ENCODE measurements at regions not wholly inside any gene's neighbourhood (a gene's known extent, or its start where the extent isn't known, plus 50 kb on each side); places are given as distances from the start of the nearest gene placed in this dataset.

DNA sequence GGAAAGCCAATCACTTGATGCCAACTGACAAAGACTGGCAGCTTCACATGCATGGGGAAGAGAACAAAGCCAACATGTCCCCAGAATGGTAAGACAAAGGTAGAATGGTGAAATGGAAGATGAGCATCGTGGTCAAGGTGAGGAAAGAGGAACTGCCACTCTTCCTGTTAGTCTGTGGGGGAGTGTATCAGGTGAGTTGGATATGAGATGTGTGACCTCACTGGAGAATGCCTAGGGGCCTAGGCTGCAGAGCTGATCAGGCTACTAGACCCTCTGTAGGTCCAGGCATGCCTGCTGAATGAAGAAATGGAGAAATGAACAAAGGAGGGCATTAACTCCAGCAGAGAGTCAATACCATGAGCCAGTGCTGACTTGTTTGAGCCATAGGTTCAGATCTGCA, 112.4 kb upstream of the SLC1A3 start:
- H3K4me3 ChIP-seq (ENCODE audit: low read length), result no peak overlapping the region
- H3K4me1 ChIP-seq (ENCODE audit: control insufficient read depth, low read length), result no peaks in the 10 kb centered on the region; the same call in 1 of the 2 replicates
- no peaks in the 10 kb centered on the region for H3K79me2 ChIP-seq (ENCODE audit: control insufficient read depth, low read length)
- H3K4me2 ChIP-seq (ENCODE audit: low read length), result no peak overlapping the region
- no peaks in the 10 kb centered on the region for H3K9me3 ChIP-seq (ENCODE audit: control insufficient read depth, insufficient read depth, low read length)
- H3F3A ChIP-seq (ENCODE audit: control insufficient read depth, insufficient read depth), result no peaks in the 10 kb centered on the region
- TF ChIP-seq EZH2phosphoT487 (IDR thresholded peaks at IDR 0.05; ENCODE audit: borderline replicate concordance, low read length), result no peak
- TF ChIP-seq, protein P1, sequence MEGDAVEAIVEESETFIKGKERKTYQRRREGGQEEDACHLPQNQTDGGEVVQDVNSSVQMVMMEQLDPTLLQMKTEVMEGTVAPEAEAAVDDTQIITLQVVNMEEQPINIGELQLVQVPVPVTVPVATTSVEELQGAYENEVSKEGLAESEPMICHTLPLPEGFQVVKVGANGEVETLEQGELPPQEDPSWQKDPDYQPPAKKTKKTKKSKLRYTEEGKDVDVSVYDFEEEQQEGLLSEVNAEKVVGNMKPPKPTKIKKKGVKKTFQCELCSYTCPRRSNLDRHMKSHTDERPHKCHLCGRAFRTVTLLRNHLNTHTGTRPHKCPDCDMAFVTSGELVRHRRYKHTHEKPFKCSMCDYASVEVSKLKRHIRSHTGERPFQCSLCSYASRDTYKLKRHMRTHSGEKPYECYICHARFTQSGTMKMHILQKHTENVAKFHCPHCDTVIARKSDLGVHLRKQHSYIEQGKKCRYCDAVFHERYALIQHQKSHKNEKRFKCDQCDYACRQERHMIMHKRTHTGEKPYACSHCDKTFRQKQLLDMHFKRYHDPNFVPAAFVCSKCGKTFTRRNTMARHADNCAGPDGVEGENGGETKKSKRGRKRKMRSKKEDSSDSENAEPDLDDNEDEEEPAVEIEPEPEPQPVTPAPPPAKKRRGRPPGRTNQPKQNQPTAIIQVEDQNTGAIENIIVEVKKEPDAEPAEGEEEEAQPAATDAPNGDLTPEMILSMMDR (IDR thresholded peaks at IDR 0.05; ENCODE audit: low read depth, low read length, poor library complexity, severe bottlenecking), result no peak
- H4K20me1 ChIP-seq (ENCODE audit: control insufficient read depth, insufficient read depth, low read depth, low read length), result no peaks in the 10 kb centered on the region
- no peak overlapping the region for H3K27ac ChIP-seq (ENCODE audit: low read depth, low read length)
- H3K9me2 ChIP-seq (replicated peaks; ENCODE audit: control insufficient read depth, low read length), result no peaks in the 10 kb centered on the region
- no peaks in the 10 kb centered on the region for H3K36me3 ChIP-seq (ENCODE audit: control insufficient read depth, low read length)
- no peaks in the 10 kb centered on the region for H3K27me3 ChIP-seq (ENCODE audit: control insufficient read depth, low read length)

DNA sequence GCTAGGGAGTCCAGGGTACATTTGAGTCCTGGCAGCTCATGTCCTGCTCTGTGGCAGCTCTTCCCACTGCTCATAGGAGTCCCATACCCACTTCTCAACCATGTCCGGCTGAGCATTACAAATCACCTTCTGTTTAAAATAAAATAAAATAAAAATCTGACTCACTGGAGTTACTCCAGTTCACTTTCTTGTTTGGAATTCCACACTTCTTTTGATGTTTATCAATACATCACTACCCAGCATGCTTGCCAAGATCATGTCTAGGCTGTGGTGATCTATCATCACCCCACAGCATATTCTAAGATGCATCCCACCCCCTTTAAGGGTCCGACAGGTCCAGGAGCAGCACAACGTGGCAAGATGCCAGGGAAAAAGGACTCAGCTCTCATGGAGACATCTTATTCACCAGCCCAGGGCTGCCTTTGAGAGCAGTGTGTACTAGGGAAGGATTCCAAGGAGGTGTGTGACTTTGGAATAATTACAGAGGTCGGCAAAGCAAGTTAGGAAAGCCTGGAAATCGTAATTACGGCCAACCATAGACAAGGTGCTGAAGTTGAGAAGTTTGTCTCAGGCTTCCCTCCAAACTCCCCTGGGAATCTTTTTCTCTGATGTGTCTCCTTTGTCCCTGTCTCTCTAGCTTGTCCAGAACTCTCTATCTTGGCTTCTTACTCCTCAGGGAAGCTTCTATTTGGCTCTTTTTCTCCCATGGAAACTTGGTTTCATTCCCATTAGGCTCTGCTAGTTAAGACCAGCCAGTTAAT, 111.4 kb upstream of the SLC1A3 start:
- Histone ChIP-seq H3K9me3 (ENCODE audit: control insufficient read depth, insufficient read depth, low read length) (no peaks in the 10 kb centered on the region), H3K4me2 (ENCODE audit: low read length) (no peak overlapping the region), H4K20me1 (ENCODE audit: control insufficient read depth, insufficient read depth, low read depth, low read length) (no peaks in the 10 kb centered on the region), H3K79me2 (ENCODE audit: control insufficient read depth, low read length) (no peaks in the 10 kb centered on the region), H3K4me1 (ENCODE audit: control insufficient read depth, low read length) (peaks cover 3% of the 10 kb centered on the region; the same call in 1 of the 2 replicates), H3F3A (ENCODE audit: control insufficient read depth, insufficient read depth) (no peaks in the 10 kb centered on the region), H3K36me3 (ENCODE audit: control insufficient read depth, low read length) (no peaks in the 10 kb centered on the region), H3K4me3 (ENCODE audit: low read length) (no peak overlapping the region), H3K27ac (ENCODE audit: low read depth, low read length) (no peak overlapping the region), H3K27me3 (ENCODE audit: control insufficient read depth, low read length) (no peaks in the 10 kb centered on the region), H3K9me2 (replicated peaks; ENCODE audit: control insufficient read depth, low read length) (no peaks in the 10 kb centered on the region)
- TF ChIP-seq, protein P1 (IDR thresholded peaks at IDR 0.05; ENCODE audit: low read depth, low read length, poor library complexity, severe bottlenecking), result no peak
- no peak for TF ChIP-seq EZH2phosphoT487 (IDR thresholded peaks at IDR 0.05; ENCODE audit: borderline replicate concordance, low read length)

DNA sequence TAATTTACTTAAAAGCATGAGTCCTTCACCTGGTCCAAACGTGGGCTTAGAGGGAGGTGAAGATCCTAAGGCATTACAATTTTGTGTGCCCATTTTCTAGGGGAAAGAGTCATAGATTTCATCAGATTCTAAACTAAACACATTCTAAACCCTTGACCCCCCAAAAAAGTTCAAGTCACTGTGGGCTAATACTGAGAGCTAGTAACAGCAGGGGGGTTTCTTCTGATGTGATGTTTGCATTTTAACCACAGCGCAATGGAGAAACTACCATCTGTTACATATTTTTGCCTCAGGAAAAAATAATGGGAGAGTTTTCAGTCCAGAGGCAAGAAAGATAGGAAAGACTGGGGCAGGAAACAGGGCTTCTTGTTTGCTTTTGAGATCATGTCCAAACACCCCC, 110.8 kb upstream of the SLC1A3 start:
- no peaks in the 10 kb centered on the region for H3K36me3 ChIP-seq (ENCODE audit: control insufficient read depth, low read length)
- H3K9me3 ChIP-seq (ENCODE audit: control insufficient read depth, insufficient read depth, low read length), result no peaks in the 10 kb centered on the region
- H3K4me1 ChIP-seq (ENCODE audit: control insufficient read depth, low read length), result peaks cover 3% of the 10 kb centered on the region; the same call in 1 of the 2 replicates
- no peak overlapping the region for H3K27ac ChIP-seq (ENCODE audit: low read depth, low read length)
- H3K27me3 ChIP-seq (ENCODE audit: control insufficient read depth, low read length), result no peaks in the 10 kb centered on the region
- TF ChIP-seq, protein P1 (IDR thresholded peaks at IDR 0.05; ENCODE audit: low read depth, low read length, poor library complexity, severe bottlenecking), result no peak
- no peak for TF ChIP-seq EZH2phosphoT487 (IDR thresholded peaks at IDR 0.05; ENCODE audit: borderline replicate concordance, low read length)
- H4K20me1 ChIP-seq (ENCODE audit: control insufficient read depth, insufficient read depth, low read depth, low read length), result no peaks in the 10 kb centered on the region
- H3K4me3 ChIP-seq (ENCODE audit: low read length), result no peak overlapping the region
- no peaks in the 10 kb centered on the region for H3K9me2 ChIP-seq (replicated peaks; ENCODE audit: control insufficient read depth, low read length)
- H3K79me2 ChIP-seq (ENCODE audit: control insufficient read depth, low read length), result no peaks in the 10 kb centered on the region
- no peaks in the 10 kb centered on the region for H3F3A ChIP-seq (ENCODE audit: control insufficient read depth, insufficient read depth)
- H3K4me2 ChIP-seq (ENCODE audit: low read length), result no peak overlapping the region

All from DOHH2 (cell line).